HuH-7 (cell line): ENCODE measurements at regions not wholly inside any gene's neighbourhood (a gene's known extent, or its start where the extent isn't known, plus 50 kb on each side); places are given as distances from the start of the nearest gene placed in this dataset.
"Not testable (repeated sequence)": the region's sequence is repeated elsewhere in the genome, so short reads cannot be mapped to it uniquely, and the experiment has no call there.

Experiments
- DNase-seq: peaks from one replicate; pipeline ENCODE4 v3.0.0; 2011; ENCODE audit warnings: low spot score

- DNase-seq: no peak
Measured at GRCh38 chr14:71604231-71604630, 328.0 kb upstream of the RGS6 start.

- no peak for DNase-seq
Measured at GRCh38 chr14:71606064-71606463, 326.2 kb upstream of the RGS6 start.

- no peak for DNase-seq
Measured at GRCh38 chr14:71606575-71606974, 325.7 kb upstream of the RGS6 start.

- DNase-seq: no peak
Measured at GRCh38 chr14:71607056-71607455, 325.2 kb upstream of the RGS6 start.

- DNase-seq: no peak
Measured at GRCh38 chr14:71610149-71610548, 322.1 kb upstream of the RGS6 start.

- no peak for DNase-seq
Measured at GRCh38 chr14:71610797-71611196, 321.4 kb upstream of the RGS6 start.

- DNase-seq: no peak
Measured at GRCh38 chr14:71613168-71613567, 319.1 kb upstream of the RGS6 start.

GRCh38 chr14:71616013-71616412, 316.2 kb upstream of the RGS6 start:
- no peak for DNase-seq

GRCh38 chr14:71618047-71618446, 314.2 kb upstream of the RGS6 start:
- no peak for DNase-seq

GRCh38 chr14:71618716-71619115, 313.5 kb upstream of the RGS6 start:
- DNase-seq: no peak

GRCh38 chr14:71619472-71619871, 312.8 kb upstream of the RGS6 start:
- DNase-seq: no peak

- DNase-seq: no peak
Measured at GRCh38 chr14:71620401-71620800, 311.8 kb upstream of the RGS6 start.

- DNase-seq: no peak
Measured at GRCh38 chr14:71621276-71621675, 311.0 kb upstream of the RGS6 start.

- no peak for DNase-seq
Measured at GRCh38 chr14:71621980-71622605, 310.1 kb upstream of the RGS6 start.

- no peak for DNase-seq
Measured at GRCh38 chr14:71623939-71624338, 308.3 kb upstream of the RGS6 start.

- no peak for DNase-seq
Measured at GRCh38 chr14:71625175-71625574, 307.1 kb upstream of the RGS6 start.

- DNase-seq: no peak
Measured at GRCh38 chr14:71625891-71626701, 306.1 kb upstream of the RGS6 start.

GRCh38 chr14:71628433-71628832, 303.8 kb upstream of the RGS6 start:
- DNase-seq: no peak

- no peak for DNase-seq
Measured at GRCh38 chr14:71629250-71629649, 303.0 kb upstream of the RGS6 start.

GRCh38 chr14:71629765-71630492, 302.3 kb upstream of the RGS6 start:
- DNase-seq: no peak

- not testable (repeated sequence) for DNase-seq
Measured at GRCh38 chr14:71631030-71631429, 301.2 kb upstream of the RGS6 start.

GRCh38 chr14:71632440-71632946, 299.7 kb upstream of the RGS6 start:
- DNase-seq: no peak

GRCh38 chr14:71636076-71636475, 296.2 kb upstream of the RGS6 start:
- DNase-seq: no peak
